Ectodermal cell (in vitro differentiated cells): ENCODE measurements at regions not wholly inside any gene's neighbourhood (a gene's known extent, or its start where the extent isn't known, plus 50 kb on each side); places are given as distances from the start of the nearest gene placed in this dataset.

Experiments
- H3K27ac ChIP-seq: 2 replicates; pipeline ENCODE4 v1.7.0; 2013; ENCODE audit warnings: mild to moderate bottlenecking, low read depth, low read length; ENCODE audit not compliant: insufficient read depth, poor library complexity, severe bottlenecking
- H3K27me3 ChIP-seq: 2 replicates; pipeline ENCODE4 v1.7.0; 2013; ENCODE audit warnings: mild to moderate bottlenecking, low read length; ENCODE audit not compliant: insufficient read depth, control insufficient read depth, poor library complexity, severe bottlenecking
- H3K36me3 ChIP-seq: one replicate; pipeline ENCODE4 v1.7.0; 2013; ENCODE audit warnings: low read length; ENCODE audit not compliant: control insufficient read depth, insufficient read depth
- H3K4me1 ChIP-seq: one replicate; pipeline ENCODE4 v1.7.0; 2013; ENCODE audit warnings: low read length; ENCODE audit not compliant: control insufficient read depth, insufficient read depth
- H3K4me3 ChIP-seq: 2 replicates; pipeline ENCODE4 v1.7.0; 2013; ENCODE audit warnings: low read depth, low read length, control low read depth; ENCODE audit not compliant: insufficient read depth
- H3K9me3 ChIP-seq: 2 replicates; pipeline ENCODE4 v1.7.0; 2013; ENCODE audit warnings: mild to moderate bottlenecking, low read length, moderate library complexity; ENCODE audit not compliant: control insufficient read depth
- WGBS, 2 experiments: methylation state at CpG; one replicate each; pipeline ENCODE4 v1.1.7; 2013; ENCODE audit warnings: missing lambda C conversion rate in 2 of 2; 5-methylcytosine and 5-hydroxymethylcytosine counted together

GRCh38 chr12:126418400-126418799 is 1353.2 kb downstream of the AACS start:
- Histone ChIP-seq H3K4me3 (no peak overlapping the region), H3K27ac (no peak overlapping the region), H3K4me1 (no peaks in the 10 kb centered on the region), H3K36me3 (no peaks in the 10 kb centered on the region), H3K27me3 (no peaks in the 10 kb centered on the region), H3K9me3 (no peaks in the 10 kb centered on the region)
- 85 to 88% methylated on average over 5 of the region's 5 CpGs for WGBS, 2 experiments

GRCh38 chr12:126419131-126419530 is 1353.9 kb downstream of the AACS start:
- H3K4me1 ChIP-seq, result no peaks in the 10 kb centered on the region
- H3K36me3 ChIP-seq, result no peaks in the 10 kb centered on the region
- 25 to 34% methylated on average over 2 of the region's 2 CpGs for WGBS, 2 experiments
- H3K27me3 ChIP-seq, result no peaks in the 10 kb centered on the region
- H3K27ac ChIP-seq, result no peak overlapping the region
- no peaks in the 10 kb centered on the region for H3K9me3 ChIP-seq
- H3K4me3 ChIP-seq, result no peak overlapping the region

DNA sequence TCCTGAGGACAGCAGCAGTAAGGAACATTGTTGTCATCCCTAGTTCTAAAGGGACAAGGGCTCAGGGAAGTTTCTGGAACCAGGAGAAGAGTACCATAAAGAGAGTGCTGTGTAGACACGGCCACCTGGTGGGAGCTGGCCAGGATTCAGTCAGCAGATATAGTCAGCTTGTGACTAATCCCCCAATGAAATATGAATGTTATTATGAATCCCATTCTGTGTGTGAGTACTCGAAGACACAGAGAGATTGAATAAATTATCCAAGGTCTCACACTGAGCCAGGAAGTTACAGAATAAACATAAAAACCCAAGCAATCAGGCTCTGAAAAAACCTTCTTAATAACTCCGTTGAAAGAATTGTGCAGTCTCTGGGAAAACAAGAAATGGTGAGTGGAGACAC is 1359.5 kb downstream of the AACS start:
- H3K4me1 ChIP-seq, result no peaks in the 10 kb centered on the region
- WGBS, 2 experiments, result 92 to 97% methylated on average over 3 of the region's 3 CpGs

DNA sequence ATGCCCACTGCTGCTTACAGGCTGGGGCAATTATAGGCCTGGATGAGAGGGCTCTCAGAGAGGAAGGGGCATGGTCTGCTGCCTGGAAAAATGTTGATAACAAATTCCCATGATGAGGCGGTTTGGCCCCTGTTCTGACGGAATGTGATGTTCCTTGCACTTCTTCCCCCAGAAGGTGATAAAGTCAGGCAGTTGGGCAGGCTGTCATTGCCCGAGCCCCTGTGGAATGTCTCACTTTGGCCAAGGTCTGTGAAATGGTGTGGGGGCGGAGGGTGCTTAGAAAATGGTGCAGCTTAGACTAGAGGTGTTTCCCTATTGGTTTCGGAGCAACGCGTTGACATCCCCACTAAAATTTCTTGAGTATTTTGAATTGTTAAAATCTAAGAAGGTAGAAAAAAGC is 1360.0 kb downstream of the AACS start:
- no peaks in the 10 kb centered on the region for H3K9me3 ChIP-seq
- WGBS, 2 experiments, result 90 to 95% methylated on average over 4 to 7 of the region's 7 CpGs

More for the DNA sequence above, 1359.5 kb downstream of the AACS start:
- Histone ChIP-seq H3K4me3 (no peak overlapping the region), H3K27ac (no peak overlapping the region), H3K27me3 (no peaks in the 10 kb centered on the region), H3K9me3 (no peaks in the 10 kb centered on the region), H3K36me3 (no peaks in the 10 kb centered on the region)

GRCh38 chr12:126428769-126429168 is 1363.5 kb downstream of the AACS start:
- WGBS, 2 experiments, result 91 to 92% methylated on average over 5 of the region's 5 CpGs
- Histone ChIP-seq H3K9me3 (no peaks in the 10 kb centered on the region), H3K36me3 (no peaks in the 10 kb centered on the region), H3K27me3 (no peaks in the 10 kb centered on the region), H3K4me1 (peaks cover 9% of the 10 kb centered on the region), H3K27ac (no peak overlapping the region), H3K4me3 (no peak overlapping the region)

More for the DNA sequence above, 1360.0 kb downstream of the AACS start:
- Histone ChIP-seq H3K4me1 (no peaks in the 10 kb centered on the region), H3K4me3 (no peak overlapping the region), H3K27ac (no peak overlapping the region), H3K27me3 (no peaks in the 10 kb centered on the region), H3K36me3 (no peaks in the 10 kb centered on the region)

- Histone ChIP-seq H3K4me1 (peaks cover 9% of the 10 kb centered on the region), H3K27me3 (no peaks in the 10 kb centered on the region), H3K9me3 (no peaks in the 10 kb centered on the region), H3K27ac (no peak overlapping the region), H3K36me3 (no peaks in the 10 kb centered on the region), H3K4me3 (no peak overlapping the region)
- 75 to 83% methylated on average over 1 to 2 of the region's 2 CpGs for WGBS, 2 experiments
Observed at GRCh38 chr12:126430921-126431320, 1365.7 kb downstream of the AACS start.

DNA sequence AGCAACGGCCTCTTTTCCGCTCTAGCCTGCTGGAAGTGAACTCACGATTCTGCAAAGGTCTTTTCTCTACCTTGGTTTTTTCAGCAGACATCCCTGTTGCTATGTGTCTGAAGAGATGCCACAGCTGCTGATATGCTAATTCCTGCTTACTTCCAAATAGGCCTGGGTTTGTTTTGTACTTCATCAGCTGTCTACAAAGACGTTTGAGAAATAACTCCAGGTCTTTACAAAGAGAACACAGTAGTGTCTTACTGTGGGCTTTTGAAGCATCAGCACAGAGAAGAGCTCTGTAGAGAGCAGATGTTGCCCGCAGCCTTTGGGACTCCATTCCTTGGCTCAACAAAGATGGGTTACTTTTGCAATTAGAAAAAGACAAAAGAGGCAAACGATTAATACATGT is 1366.5 kb downstream of the AACS start:
- Histone ChIP-seq H3K27me3 (no peaks in the 10 kb centered on the region), H3K27ac (no peak overlapping the region), H3K4me3 (no peak overlapping the region), H3K36me3 (no peaks in the 10 kb centered on the region), H3K4me1 (peaks cover 9% of the 10 kb centered on the region), H3K9me3 (no peaks in the 10 kb centered on the region)
- WGBS, 2 experiments, result 53 to 68% methylated on average over 6 of the region's 6 CpGs

DNA sequence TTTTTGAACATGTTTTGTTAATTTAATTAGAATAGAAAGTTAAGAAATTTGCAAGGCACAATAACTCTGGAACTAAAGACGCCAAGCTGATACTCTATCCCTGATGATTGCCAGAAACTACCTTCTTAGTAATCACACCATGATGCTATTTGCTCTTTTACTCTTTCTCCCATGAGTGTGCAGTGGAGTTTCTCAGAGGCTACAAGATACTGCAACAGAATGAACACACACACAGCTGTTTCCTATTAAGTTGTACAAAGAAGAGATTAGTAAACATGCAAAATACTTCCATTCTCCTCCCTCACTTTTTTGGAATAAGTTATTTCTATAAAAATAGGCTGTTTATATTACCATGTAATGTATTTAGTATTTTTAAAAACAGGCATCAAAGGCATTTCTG is 1367.5 kb downstream of the AACS start:
- Histone ChIP-seq H3K4me1 (peaks cover 9% of the 10 kb centered on the region), H3K4me3 (no peak overlapping the region), H3K36me3 (no peaks in the 10 kb centered on the region), H3K27ac (no peak overlapping the region), H3K27me3 (no peaks in the 10 kb centered on the region), H3K9me3 (no peaks in the 10 kb centered on the region)
- WGBS, 2 experiments, result 100% methylated on average over 1 of the region's 1 CpG

- Histone ChIP-seq H3K36me3 (no peaks in the 10 kb centered on the region), H3K4me1 (peaks cover 9% of the 10 kb centered on the region), H3K27ac (no peak overlapping the region), H3K9me3 (no peaks in the 10 kb centered on the region), H3K4me3 (no peak overlapping the region), H3K27me3 (no peaks in the 10 kb centered on the region)
- 75 to 80% methylated on average over 5 of the region's 5 CpGs for WGBS, 2 experiments
Observed at GRCh38 chr12:126434412-126434985, 1369.3 kb downstream of the AACS start.

DNA sequence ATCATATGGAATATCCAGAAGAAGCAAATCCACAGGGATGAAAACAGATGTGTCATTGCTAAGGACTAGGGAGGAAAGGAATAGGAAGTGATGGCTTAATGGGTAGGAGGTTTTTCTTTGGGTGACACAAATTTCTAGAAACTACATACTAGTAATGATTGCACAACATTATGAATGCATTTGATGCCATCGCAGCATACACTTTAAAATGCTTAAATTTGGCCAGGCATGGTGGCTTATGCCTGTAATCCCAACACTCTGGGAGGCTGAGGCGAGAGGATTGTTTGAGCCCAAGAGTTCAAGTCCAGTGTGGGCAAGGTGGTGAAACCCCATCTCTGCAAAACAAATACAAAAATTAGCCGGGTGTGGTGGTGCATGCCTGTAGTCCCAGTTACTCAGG is 1370.8 kb downstream of the AACS start:
- Histone ChIP-seq H3K27me3 (no peaks in the 10 kb centered on the region), H3K36me3 (no peaks in the 10 kb centered on the region), H3K9me3 (no peaks in the 10 kb centered on the region), H3K27ac (no peak overlapping the region), H3K4me1 (peaks cover 5% of the 10 kb centered on the region), H3K4me3 (no peak overlapping the region)
- WGBS, 2 experiments, result 82 to 90% methylated on average over 3 of the region's 3 CpGs

GRCh38 chr12:126437934-126438333 is 1372.7 kb downstream of the AACS start:
- Histone ChIP-seq H3K36me3 (no peaks in the 10 kb centered on the region), H3K4me3 (no peak overlapping the region), H3K9me3 (no peaks in the 10 kb centered on the region), H3K4me1 (no peaks in the 10 kb centered on the region), H3K27ac (no peak overlapping the region), H3K27me3 (no peaks in the 10 kb centered on the region)
- WGBS, 2 experiments, result 90 to 100% methylated on average over 1 of the region's 1 CpG
